A549 (cell line): ENCODE measurements at regions not wholly inside any gene's neighbourhood (a gene's known extent, or its start where the extent isn't known, plus 50 kb on each side); places are given as distances from the start of the nearest gene placed in this dataset.
"Not testable (repeated sequence)": the region's sequence is repeated elsewhere in the genome, so short reads cannot be mapped to it uniquely, and the experiment has no call there.

Source experiments
- CTCF ChIP-seq: fragments of >200 bp; sonication (Bioruptor Twin); formaldehyde crosslinking; IDR thresholded peaks from 3 replicates; pipeline ENCODE4 v1.5.1; 2016
- POLR2A ChIP-seq: IDR thresholded peaks from 2 replicates; pipeline ENCODE4 v1.6.1; 2012; ENCODE audit warnings: mild to moderate bottlenecking, low read length
- RFX5 ChIP-seq: fragments of 450-650 bp; IDR thresholded peaks from 2 replicates; pipeline ENCODE4 v1.7.1; 2014; ENCODE audit warnings: antibody characterized with exemption, mild to moderate bottlenecking, moderate library complexity

- not testable (repeated sequence) for TF ChIP-seq RFX5, POLR2A, CTCF
Observed at GRCh38 chr4:125605926-125606325, 291.2 kb downstream of the FAT4 start.
